LNCAP (cell line): ENCODE measurements at regions not wholly inside any gene's neighbourhood (a gene's known extent, or its start where the extent isn't known, plus 50 kb on each side); places are given as distances from the start of the nearest gene placed in this dataset.

ENCODE experiments used
- TF ChIP-seq, protein P1 (sequence below): fragments of 450-650 bp; IDR thresholded peaks from 2 replicates; pipeline ENCODE4 v1.5.1; 2017; ENCODE audit warnings: mild to moderate bottlenecking

DNA sequence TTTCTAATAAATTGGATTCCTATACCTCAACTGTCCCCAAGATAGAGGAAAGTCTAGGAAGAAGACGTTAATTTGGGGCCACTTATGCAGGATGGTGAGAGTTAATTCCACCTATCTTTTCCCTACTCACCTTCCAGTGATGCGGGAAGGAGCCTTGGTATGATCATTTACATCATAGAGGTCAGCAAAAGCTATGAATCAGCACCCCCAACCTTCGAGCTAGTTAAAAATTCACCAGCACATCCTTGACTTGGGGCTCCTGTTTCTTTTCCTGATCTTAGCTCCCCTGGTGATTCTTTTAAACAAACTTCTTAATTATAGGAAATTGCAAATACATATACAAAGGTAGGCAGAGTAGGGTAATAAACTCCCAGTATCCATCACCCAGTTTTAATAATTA lies 366.6 kb downstream of the SOX2 start:
- TF ChIP-seq, protein P1, sequence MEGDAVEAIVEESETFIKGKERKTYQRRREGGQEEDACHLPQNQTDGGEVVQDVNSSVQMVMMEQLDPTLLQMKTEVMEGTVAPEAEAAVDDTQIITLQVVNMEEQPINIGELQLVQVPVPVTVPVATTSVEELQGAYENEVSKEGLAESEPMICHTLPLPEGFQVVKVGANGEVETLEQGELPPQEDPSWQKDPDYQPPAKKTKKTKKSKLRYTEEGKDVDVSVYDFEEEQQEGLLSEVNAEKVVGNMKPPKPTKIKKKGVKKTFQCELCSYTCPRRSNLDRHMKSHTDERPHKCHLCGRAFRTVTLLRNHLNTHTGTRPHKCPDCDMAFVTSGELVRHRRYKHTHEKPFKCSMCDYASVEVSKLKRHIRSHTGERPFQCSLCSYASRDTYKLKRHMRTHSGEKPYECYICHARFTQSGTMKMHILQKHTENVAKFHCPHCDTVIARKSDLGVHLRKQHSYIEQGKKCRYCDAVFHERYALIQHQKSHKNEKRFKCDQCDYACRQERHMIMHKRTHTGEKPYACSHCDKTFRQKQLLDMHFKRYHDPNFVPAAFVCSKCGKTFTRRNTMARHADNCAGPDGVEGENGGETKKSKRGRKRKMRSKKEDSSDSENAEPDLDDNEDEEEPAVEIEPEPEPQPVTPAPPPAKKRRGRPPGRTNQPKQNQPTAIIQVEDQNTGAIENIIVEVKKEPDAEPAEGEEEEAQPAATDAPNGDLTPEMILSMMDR = no peak

DNA sequence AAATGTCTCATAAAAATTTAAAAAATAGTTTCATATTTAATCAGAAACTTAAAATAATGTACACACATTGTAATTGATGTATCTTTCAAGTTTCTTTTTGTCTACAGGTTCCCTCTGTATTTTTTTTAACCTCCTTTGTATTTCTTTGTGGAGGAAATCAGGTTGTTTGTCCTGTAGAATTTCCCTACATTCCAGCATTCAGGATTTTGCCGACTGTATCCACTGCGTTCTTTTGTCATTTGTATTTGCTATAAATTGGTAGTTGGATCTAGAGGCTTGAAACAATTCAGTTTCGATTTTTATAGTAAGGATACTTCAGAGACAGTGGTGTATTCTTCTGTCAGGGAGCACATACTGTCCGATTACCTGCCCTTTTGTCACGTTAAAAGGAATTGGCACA lies 367.2 kb downstream of the SOX2 start:
- TF ChIP-seq, protein P1 = no peak

DNA sequence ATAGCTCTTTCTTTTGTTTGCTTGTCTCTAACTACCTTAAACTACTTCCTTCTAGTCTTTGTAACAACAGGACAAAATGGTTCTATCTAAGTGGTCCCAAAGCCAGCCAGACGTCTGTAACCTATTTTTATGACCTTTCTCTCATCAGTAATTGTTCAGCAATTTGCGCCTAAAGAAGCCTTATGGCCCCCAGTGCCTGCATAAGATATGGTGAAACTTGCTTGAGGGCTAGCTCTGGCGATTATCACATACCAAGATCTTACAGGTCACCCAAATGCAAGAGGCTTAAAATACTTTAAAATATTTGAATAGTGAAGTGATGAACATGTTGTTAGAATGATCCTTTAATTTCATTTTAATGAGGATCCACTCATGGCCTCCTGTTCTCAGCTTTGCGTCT lies 369.4 kb downstream of the SOX2 start:
- TF ChIP-seq, protein P1 = no peak

DNA sequence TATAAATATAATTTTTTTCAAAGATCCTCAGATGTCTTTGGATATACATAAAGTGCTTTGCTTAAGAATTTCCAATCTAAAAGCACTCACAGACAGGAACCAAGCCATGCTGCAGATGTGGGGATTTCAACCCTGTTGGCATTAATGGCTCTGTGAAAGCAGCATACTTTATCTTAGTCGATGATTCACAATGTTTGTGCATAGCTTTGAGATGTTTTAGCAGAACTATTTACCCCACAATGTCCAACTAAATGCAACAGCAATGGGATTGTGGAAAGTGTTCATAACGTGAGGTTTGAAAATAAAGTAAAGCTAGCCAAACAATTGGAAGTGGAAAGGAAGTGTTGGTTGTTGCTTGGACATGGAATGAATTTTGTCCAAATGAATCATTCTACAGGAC lies 371.4 kb downstream of the SOX2 start:
- TF ChIP-seq, protein P1 = no peak

DNA sequence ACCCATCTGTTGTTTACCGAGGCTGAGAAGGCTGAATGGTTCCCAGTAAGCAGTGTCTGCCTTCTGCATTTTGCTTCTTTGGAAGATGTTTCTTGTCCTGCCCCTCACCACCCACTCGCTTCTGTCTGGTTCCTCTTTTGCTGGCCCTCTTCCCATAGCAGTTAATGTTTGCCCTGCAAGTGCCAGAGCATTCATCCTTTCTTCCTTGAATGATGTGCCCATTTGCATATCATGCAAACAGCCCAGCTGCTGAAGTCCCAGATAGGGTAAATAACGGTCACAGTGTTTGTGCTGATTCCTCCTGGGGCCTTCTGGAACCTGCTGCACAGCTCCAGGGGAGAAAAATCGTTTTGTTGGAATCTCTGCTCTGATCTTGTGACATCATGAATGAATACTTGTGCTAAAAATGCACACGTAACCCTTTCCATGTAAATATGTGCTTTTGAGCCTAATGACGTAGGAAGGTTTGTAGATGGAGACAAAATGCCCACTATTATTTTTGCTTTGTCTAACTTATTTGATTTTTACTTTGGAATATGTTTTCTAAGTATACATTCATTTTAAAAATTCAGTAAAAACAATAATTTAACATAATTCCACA lies 381.0 kb downstream of the SOX2 start:
- TF ChIP-seq, protein P1 = no peak

DNA sequence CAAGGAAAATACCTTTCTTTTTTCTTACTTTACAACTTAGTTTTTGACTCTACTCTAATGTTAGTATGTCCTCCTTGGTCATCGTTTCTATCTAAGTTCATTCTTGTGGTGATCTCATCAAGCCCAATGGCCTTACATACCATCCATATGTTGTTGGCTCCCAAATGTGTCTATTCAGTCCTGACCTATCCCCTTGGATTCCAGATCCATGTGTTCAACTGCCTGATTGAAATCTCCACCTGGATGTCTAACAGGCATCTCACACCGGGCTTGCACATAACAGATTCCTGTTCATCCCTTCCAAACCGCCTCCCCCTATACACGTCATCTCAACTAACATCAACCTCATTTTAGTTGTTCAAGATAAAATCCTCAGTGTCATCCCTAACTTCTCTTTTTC lies 382.6 kb downstream of the SOX2 start:
- TF ChIP-seq, protein P1 = no peak

DNA sequence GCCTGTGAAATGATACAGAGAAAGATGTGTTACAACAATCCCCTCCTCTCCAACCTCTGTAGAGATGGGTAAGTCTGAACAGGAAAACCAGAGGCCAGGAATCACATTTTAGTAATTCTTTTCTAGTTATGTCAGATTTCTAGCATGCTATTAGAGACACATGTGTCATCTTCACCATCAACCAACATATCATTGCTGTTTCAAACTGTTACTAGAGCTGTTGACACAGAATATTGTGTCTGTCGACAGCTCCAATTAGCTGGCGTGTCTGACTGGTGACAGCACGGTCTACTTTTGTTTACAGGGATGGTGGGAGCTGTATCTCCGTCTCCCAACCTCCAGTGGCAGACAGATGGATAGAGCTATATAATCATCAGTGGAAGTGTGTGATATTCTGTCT lies 393.2 kb downstream of the SOX2 start:
- TF ChIP-seq, protein P1 = no peak

DNA sequence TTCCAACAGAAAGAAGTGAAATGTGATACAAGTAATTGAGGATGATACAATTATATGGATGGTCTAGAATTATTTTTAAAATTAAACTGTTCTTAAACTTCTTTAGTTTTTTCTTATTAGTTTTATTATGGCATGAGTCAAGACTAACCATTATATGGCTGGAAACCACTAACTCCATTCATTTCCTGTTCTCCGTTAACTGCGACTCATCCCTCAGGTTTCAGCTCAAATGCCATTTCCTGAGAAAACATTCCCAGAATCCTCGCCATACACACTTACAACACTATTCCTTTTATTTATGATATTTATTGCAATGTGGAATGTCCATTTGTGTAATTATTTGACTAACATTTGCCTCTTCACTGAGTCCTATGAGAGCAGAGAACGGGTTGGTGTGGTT lies 394.1 kb downstream of the SOX2 start:
- TF ChIP-seq, protein P1 = no peak
